Endothelial cell (in vitro differentiated cells): ENCODE measurements at regions not wholly inside any gene's neighbourhood (a gene's known extent, or its start where the extent isn't known, plus 50 kb on each side); places are given as distances from the start of the nearest gene placed in this dataset.

Experiments used
- DNase-seq: peaks from one replicate; pipeline ENCODE4 v3.0.0; 2021; ENCODE audit warnings: low spot score
- H3K27ac Mint-ChIP-seq: one replicate; pipeline ENCODE4 v1.8.0; 2021; ENCODE audit warnings: mixed read lengths, inconsistent platforms; ENCODE audit not compliant: unreplicated experiment
- H3K27me3 Mint-ChIP-seq: one replicate; pipeline ENCODE4 v1.8.0; 2021; ENCODE audit warnings: mild to moderate bottlenecking, moderate library complexity, mixed read lengths, inconsistent platforms; ENCODE audit not compliant: unreplicated experiment
- H3K36me3 Mint-ChIP-seq: one replicate; pipeline ENCODE4 v1.8.0; 2021; ENCODE audit warnings: mild to moderate bottlenecking, low read depth, mixed read lengths, inconsistent platforms; ENCODE audit not compliant: unreplicated experiment
- H3K4me1 Mint-ChIP-seq: one replicate; pipeline ENCODE4 v1.8.0; 2021; ENCODE audit warnings: mild to moderate bottlenecking, mixed read lengths, inconsistent platforms; ENCODE audit not compliant: unreplicated experiment
- H3K4me3 Mint-ChIP-seq: one replicate; pipeline ENCODE4 v1.8.0; 2021; ENCODE audit warnings: mild to moderate bottlenecking, mixed read lengths, inconsistent platforms; ENCODE audit not compliant: unreplicated experiment
- H3K9me3 Mint-ChIP-seq: one replicate; pipeline ENCODE4 v1.8.0; 2021; ENCODE audit warnings: mixed read lengths, inconsistent platforms; ENCODE audit not compliant: unreplicated experiment
- CTCF ChIP-seq: fragments of 200-600 bp; sonication (generic); IDR thresholded peaks from one replicate; pipeline ENCODE4 v1.5.0; 2021; ENCODE audit warnings: antibody characterized with exemption; ENCODE audit not compliant: unreplicated experiment

GRCh38 chr12:125233319-125233718 lies 168.1 kb downstream of the AACS start:
- Mint-ChIP-seq H3K27me3 (peaks cover 3% of the 10 kb centered on the region), H3K4me3 (no peak overlapping the region), H3K4me1 (no peaks in the 10 kb centered on the region), H3K36me3 (peaks cover 4% of the 10 kb centered on the region), H3K27ac (no peak overlapping the region), H3K9me3 (no peaks in the 10 kb centered on the region)
- no peak for TF ChIP-seq CTCF
- DNase-seq: no peak

- Mint-ChIP-seq H3K36me3 (peaks cover 4% of the 10 kb centered on the region), H3K4me1 (peaks cover 4% of the 10 kb centered on the region), H3K27ac (no peak overlapping the region), H3K4me3 (no peak overlapping the region), H3K9me3 (no peaks in the 10 kb centered on the region), H3K27me3 (peaks cover 8% of the 10 kb centered on the region)
- no peak for DNase-seq
- no peak for TF ChIP-seq CTCF
Measured at GRCh38 chr12:125239563-125239962, 174.3 kb downstream of the AACS start.

GRCh38 chr12:125240717-125241116 lies 175.5 kb downstream of the AACS start:
- no peak overlapping the region for H3K27ac Mint-ChIP-seq

DNA sequence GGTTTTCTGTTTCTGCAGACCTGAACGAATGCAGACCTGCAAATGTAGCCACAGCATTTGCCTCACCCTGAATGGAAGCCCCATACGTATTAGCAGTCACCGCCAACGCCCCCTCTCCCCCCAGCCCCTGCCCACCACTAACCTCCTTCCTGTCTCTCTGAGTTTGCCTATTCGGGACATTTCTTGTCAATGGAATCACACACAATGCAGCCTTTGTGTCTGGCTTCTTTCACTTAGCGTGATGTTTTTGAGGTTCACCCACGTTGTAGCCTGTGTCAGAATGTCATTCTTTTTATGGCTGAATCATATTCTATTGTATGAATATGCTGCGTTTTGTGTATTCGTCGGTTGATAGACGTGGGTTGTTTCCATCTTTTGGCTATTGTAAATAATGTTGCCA lies 178.6 kb downstream of the AACS start:
- no peaks in the 10 kb centered on the region for H3K9me3 Mint-ChIP-seq
- H3K36me3 Mint-ChIP-seq: no peaks in the 10 kb centered on the region
- H3K27ac Mint-ChIP-seq: no peak overlapping the region
- peaks cover 4% of the 10 kb centered on the region for H3K4me1 Mint-ChIP-seq
- DNase-seq: no peak
- H3K4me3 Mint-ChIP-seq: no peak overlapping the region
- H3K27me3 Mint-ChIP-seq: peaks cover 4% of the 10 kb centered on the region
- TF ChIP-seq CTCF: no peak

More at GRCh38 chr12:125240717-125241116, 175.5 kb downstream of the AACS start:
- TF ChIP-seq CTCF: no peak
- Mint-ChIP-seq H3K4me1 (peaks cover 4% of the 10 kb centered on the region), H3K4me3 (no peak overlapping the region), H3K27me3 (peaks cover 8% of the 10 kb centered on the region), H3K9me3 (no peaks in the 10 kb centered on the region), H3K36me3 (peaks cover 4% of the 10 kb centered on the region)
- no peak for DNase-seq

DNA sequence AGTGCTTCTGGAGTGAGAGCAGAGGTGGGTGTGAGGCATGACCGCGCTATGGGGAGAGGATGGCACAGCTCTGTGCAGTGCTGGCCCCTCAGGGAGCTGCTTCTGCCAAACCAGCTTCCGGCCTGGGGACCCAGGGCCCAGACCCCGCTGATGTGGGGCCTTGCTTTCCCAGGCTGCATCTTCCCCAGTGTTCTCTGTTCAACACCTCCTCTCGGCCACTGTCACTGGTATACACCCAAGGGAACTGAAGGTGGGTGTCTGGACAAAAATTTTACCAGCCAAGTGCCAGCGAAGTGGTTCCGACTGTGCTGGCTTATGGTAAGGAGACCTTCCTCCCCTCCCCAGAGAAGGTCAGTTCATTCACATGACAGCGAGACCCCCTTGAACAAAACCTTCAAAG lies 179.1 kb downstream of the AACS start:
- no peak overlapping the region for H3K27ac Mint-ChIP-seq
- peaks cover 3% of the 10 kb centered on the region for H3K27me3 Mint-ChIP-seq
- no peak for TF ChIP-seq CTCF
- H3K36me3 Mint-ChIP-seq: no peaks in the 10 kb centered on the region
- H3K4me3 Mint-ChIP-seq: no peak overlapping the region
- DNase-seq: no peak
- peaks cover 4% of the 10 kb centered on the region for H3K4me1 Mint-ChIP-seq
- no peaks in the 10 kb centered on the region for H3K9me3 Mint-ChIP-seq
